Adrenal gland (tissue), 9 donors: ENCODE measurements at regions not wholly inside any gene's neighbourhood (a gene's known extent, or its start where the extent isn't known, plus 50 kb on each side); places are given as distances from the start of the nearest gene placed in this dataset.

ENCODE experiments used
- DNase-seq, 7 donors: peaks; one replicate each; pipeline ENCODE4 v3.0.0-alpha.2; 2019 to 2020
- H3K27ac ChIP-seq, 5 donors: fragments of 200-600 bp; sonication (generic) in 4 of 5; 1 replicate in 3 of 5; 2 replicates in 2 of 5; pipeline versions ENCODE4 v1.5.1 to v1.8.0; 2016 to 2020; ENCODE audit warnings: mild to moderate bottlenecking in 1 of 5
- H3K27me3 ChIP-seq: fragments of 200-600 bp; 2 replicates; pipeline ENCODE4 v1.8.0; 2021
- H3K36me3 ChIP-seq, 2 donors: fragments of 200-600 bp; replicated peaks in 1 of 2; 1 replicate in 1 of 2; 2 replicates in 1 of 2; pipeline versions ENCODE4 v1.5.1 to v1.8.0; 2018 to 2022
- H3K4me1 ChIP-seq, 2 donors: fragments of 200-600 bp; replicated peaks in 1 of 2; 1 replicate in 1 of 2; 2 replicates in 1 of 2; pipeline versions ENCODE4 v1.5.1 to v1.8.0; 2018 to 2021
- H3K4me3 ChIP-seq, 4 donors: fragments of 200-600 bp; sonication (generic) in 3 of 4; one replicate each; pipeline ENCODE4 v1.5.1; 2016 to 2018
- H3K9me3 ChIP-seq, 3 donors: fragments of 200-600 bp; sonication (generic) in 1 of 3; replicated peaks in 1 of 3; 1 replicate in 2 of 3; 2 replicates in 1 of 3; pipeline versions ENCODE4 v1.5.1 to v1.8.0; 2016 to 2021
- POLR2A ChIP-seq, 2 donors: fragments of 450-650 bp; IDR thresholded peaks; one replicate each; pipeline ENCODE4 v1.6.1; 2017; ENCODE audit warnings: antibody characterized with exemption in 2 of 2, mild to moderate bottlenecking in 2 of 2, moderate library complexity in 1 of 2
- WGBS, 4 donors: extraction: QIAGEN DNeasy Blood & Tissue Kit in 2 of 4; methylation state at CpG; one replicate each; pipeline versions ENCODE4 v1.1.5 to v1.1.7; 2013 to 2017; 5-methylcytosine and 5-hydroxymethylcytosine counted together
- intact Hi-C, 2 donors: fragments of 100-400 bp; cut with DNase I; formaldehyde crosslinking; loops; one replicate each; pipeline versions ENCODE4 v1.14.1 to v1.15.0; 2022 to 2023
- TF ChIP-seq, protein P1 (sequence below), 6 experiments: fragments of 450-650 bp in 4 of 6; fragments of 200-600 bp in 2 of 6; sonication (generic) in 1 of 6; IDR thresholded peaks; 1 replicate in 5 of 6; 2 replicates in 1 of 6; pipeline versions ENCODE4 v1.5.1 to v1.8.0; 2016 to 2021; ENCODE audit warnings: antibody characterized with exemption in 6 of 6, mild to moderate bottlenecking in 2 of 6, moderate library complexity in 1 of 6
- donor health status: healthy with polysubstance abuse.
- donor health status: Bipolar disorder and iron deficiency.
- donor health status: DM: yes; HTN: yes; CAD: no.
- donor health status: DM: no; HTN: no; CAD: no.
- donor health status: DM: no; HTN: no; CAD: no.

DNA sequence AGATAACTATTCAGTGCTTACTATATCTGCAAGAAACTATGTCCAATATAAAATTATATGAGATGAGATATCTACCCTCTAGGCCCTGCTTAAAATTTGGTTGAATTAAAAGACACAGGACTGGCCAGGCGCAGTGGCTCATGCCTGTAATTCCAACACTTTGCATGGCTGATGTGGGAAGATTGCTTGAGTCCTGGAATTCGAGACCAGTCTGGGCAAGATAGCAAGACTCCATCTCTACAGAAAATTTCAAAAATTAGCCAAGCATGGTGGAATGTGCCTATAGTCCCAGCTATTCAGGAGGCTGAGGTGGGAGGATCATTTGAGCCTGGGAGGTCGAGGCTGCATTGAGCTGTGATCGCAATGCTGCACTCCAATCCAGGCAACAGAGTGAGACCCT, 303.7 kb upstream of the UBE2E2 start:
- TF ChIP-seq POLR2A (IDR thresholded peaks at IDR 0.05), result no peak
- TF ChIP-seq, protein P1, sequence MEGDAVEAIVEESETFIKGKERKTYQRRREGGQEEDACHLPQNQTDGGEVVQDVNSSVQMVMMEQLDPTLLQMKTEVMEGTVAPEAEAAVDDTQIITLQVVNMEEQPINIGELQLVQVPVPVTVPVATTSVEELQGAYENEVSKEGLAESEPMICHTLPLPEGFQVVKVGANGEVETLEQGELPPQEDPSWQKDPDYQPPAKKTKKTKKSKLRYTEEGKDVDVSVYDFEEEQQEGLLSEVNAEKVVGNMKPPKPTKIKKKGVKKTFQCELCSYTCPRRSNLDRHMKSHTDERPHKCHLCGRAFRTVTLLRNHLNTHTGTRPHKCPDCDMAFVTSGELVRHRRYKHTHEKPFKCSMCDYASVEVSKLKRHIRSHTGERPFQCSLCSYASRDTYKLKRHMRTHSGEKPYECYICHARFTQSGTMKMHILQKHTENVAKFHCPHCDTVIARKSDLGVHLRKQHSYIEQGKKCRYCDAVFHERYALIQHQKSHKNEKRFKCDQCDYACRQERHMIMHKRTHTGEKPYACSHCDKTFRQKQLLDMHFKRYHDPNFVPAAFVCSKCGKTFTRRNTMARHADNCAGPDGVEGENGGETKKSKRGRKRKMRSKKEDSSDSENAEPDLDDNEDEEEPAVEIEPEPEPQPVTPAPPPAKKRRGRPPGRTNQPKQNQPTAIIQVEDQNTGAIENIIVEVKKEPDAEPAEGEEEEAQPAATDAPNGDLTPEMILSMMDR (IDR thresholded peaks at IDR 0.05), result no peak
- Histone ChIP-seq H3K9me3 (no peaks in the 10 kb centered on the region), H3K4me3 (no peak overlapping the region), H3K36me3 (no peaks in the 10 kb centered on the region), H3K27ac (no peak overlapping the region), H3K4me1 (no peaks in the 10 kb centered on the region), H3K27me3 (no peaks in the 10 kb centered on the region)
- WGBS, 4 donors, result 77 to 88% (median 85%) methylated on average over 4 of the region's 4 CpGs
- DNase-seq, result no peak
- intact Hi-C loops, result no loop called here

DNA sequence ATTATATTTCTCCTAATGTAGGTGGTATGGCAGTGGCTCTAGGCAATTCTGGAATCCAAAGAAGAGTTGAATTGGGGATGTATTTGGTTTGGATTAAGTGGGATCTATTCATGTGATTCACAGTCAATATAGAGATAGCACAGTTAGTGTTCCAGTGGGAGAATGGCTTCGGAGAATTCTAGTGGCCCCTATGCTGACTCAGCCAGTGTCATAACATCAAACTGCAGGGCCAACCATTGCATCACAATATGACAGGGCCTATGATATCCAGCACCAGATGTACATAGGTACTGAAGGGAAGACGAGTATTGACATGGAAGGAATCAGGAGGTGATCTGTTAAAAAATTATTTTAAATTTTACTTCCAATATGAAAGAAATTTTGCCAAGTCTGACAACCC, 302.8 kb upstream of the UBE2E2 start:
- Histone ChIP-seq H3K27me3 (no peaks in the 10 kb centered on the region), H3K4me1 (no peaks in the 10 kb centered on the region), H3K4me3 (no peak overlapping the region), H3K36me3 (no peaks in the 10 kb centered on the region), H3K9me3 (no peaks in the 10 kb centered on the region), H3K27ac (no peak overlapping the region)
- WGBS, 4 donors, result 71 to 90% (median 84%) methylated on average over 2 of the region's 2 CpGs
- intact Hi-C loops, result no loop called here
- TF ChIP-seq POLR2A (IDR thresholded peaks at IDR 0.05), result no peak
- TF ChIP-seq, protein P1 (IDR thresholded peaks at IDR 0.05), result no peak
- DNase-seq, result no peak

GRCh38 chr3:22901684-22902083, 301.4 kb upstream of the UBE2E2 start:
- no peaks in the 10 kb centered on the region for H3K27me3 ChIP-seq
- no peak overlapping the region for H3K4me3 ChIP-seq
- no peaks in the 10 kb centered on the region for H3K9me3 ChIP-seq
- no peak for TF ChIP-seq POLR2A (IDR thresholded peaks at IDR 0.05)
- TF ChIP-seq, protein P1 (IDR thresholded peaks at IDR 0.05), result no peak
- no peak for DNase-seq
- intact Hi-C loops, result no loop called here
- no peaks in the 10 kb centered on the region for H3K36me3 ChIP-seq
- no peaks in the 10 kb centered on the region for H3K4me1 ChIP-seq
- H3K27ac ChIP-seq, result no peak overlapping the region

- no peak overlapping the region for H3K4me3 ChIP-seq
- H3K27ac ChIP-seq, result no peak overlapping the region
- H3K36me3 ChIP-seq, result no peaks in the 10 kb centered on the region
- TF ChIP-seq, protein P1 (IDR thresholded peaks at IDR 0.05), result no peak
- no peak for TF ChIP-seq POLR2A (IDR thresholded peaks at IDR 0.05)
- no peaks in the 10 kb centered on the region for H3K27me3 ChIP-seq
- intact Hi-C loops, result no loop called here
- H3K9me3 ChIP-seq, result no peaks in the 10 kb centered on the region
- WGBS, 4 donors, result 64 to 81% (median 76%) methylated on average over 1 of the region's 1 CpG
- no peak for DNase-seq
- H3K4me1 ChIP-seq, result no peaks in the 10 kb centered on the region
These were observed 295.9 kb upstream of the UBE2E2 start for GRCh38 chr3:22907161-22907780.
